GM23248 (cell line): ENCODE measurements at regions not wholly inside any gene's neighbourhood (a gene's known extent, or its start where the extent isn't known, plus 50 kb on each side); places are given as distances from the start of the nearest gene placed in this dataset.
A peak's percentile ranks its signal among the peaks of the same experiment; 100 is the strongest.

ENCODE experiments used
- DNase-seq: peaks from one replicate; pipeline ENCODE4 v3.0.0-alpha.2; 2015
- H2AFZ ChIP-seq: fragments of 200-600 bp; sonication (generic); 2 replicates; pipeline ENCODE4 v1.6.1; 2016; ENCODE audit warnings: antibody characterized with exemption
- H3F3A ChIP-seq: fragments of 200-600 bp; sonication (generic); 2 replicates; pipeline ENCODE4 v1.6.1; 2016; ENCODE audit warnings: mild to moderate bottlenecking, antibody characterized with exemption, mixed run types; ENCODE audit not compliant: insufficient read depth
- H3K27ac ChIP-seq: fragments of 200-600 bp; sonication (generic); 2 replicates; pipeline ENCODE4 v1.5.1; 2016; ENCODE audit warnings: mild to moderate bottlenecking
- H3K27me3 ChIP-seq: fragments of 200-600 bp; sonication (generic); replicated peaks from 2 replicates; pipeline ENCODE4 v1.6.1; 2016; ENCODE audit warnings: mild to moderate bottlenecking; ENCODE audit not compliant: insufficient read depth
- H3K36me3 ChIP-seq: fragments of 200-600 bp; sonication (generic); 2 replicates; pipeline ENCODE4 v1.6.1; 2016; ENCODE audit warnings: low read depth, mild to moderate bottlenecking
- H3K4me1 ChIP-seq: fragments of 200-600 bp; sonication (generic); 2 replicates; pipeline ENCODE4 v1.6.1; 2016; ENCODE audit warnings: mild to moderate bottlenecking; ENCODE audit not compliant: insufficient read depth
- H3K4me2 ChIP-seq: fragments of 200-600 bp; sonication (generic); one replicate; pipeline ENCODE4 v1.6.1; 2016; ENCODE audit warnings: mild to moderate bottlenecking; ENCODE audit not compliant: unreplicated experiment
- H3K4me3 ChIP-seq: fragments of 200-600 bp; sonication (generic); 2 replicates; pipeline ENCODE4 v1.5.1; 2016; ENCODE audit warnings: mild to moderate bottlenecking
- H3K79me2 ChIP-seq: fragments of 200-600 bp; sonication (generic); 2 replicates; pipeline ENCODE4 v1.6.1; 2016; ENCODE audit warnings: mild to moderate bottlenecking; ENCODE audit not compliant: insufficient read depth
- H3K9ac ChIP-seq: fragments of 200-600 bp; sonication (generic); 2 replicates; pipeline ENCODE4 v1.6.1; 2016; ENCODE audit warnings: mild to moderate bottlenecking
- H3K9me2 ChIP-seq: fragments of 200-600 bp; sonication (generic); 2 replicates; pipeline ENCODE4 v1.6.1; 2016; ENCODE audit warnings: mixed run types, mild to moderate bottlenecking, moderate library complexity; ENCODE audit not compliant: insufficient read depth
- H3K9me3 ChIP-seq: fragments of 200-600 bp; sonication (generic); one replicate; pipeline ENCODE4 v1.6.1; 2017; ENCODE audit warnings: low read depth
- H4K20me1 ChIP-seq: fragments of 200-600 bp; sonication (generic); 2 replicates; pipeline ENCODE4 v1.6.0; 2016; ENCODE audit not compliant: insufficient read depth
- EZH2 ChIP-seq: fragments of 200-600 bp; sonication (generic); IDR thresholded peaks from 2 replicates; pipeline ENCODE4 v1.6.1; 2018; ENCODE audit warnings: antibody characterized with exemption, mild to moderate bottlenecking; ENCODE audit not compliant: insufficient read depth, poor library complexity, severe bottlenecking
- EZH2phosphoT487 ChIP-seq: fragments of 200-600 bp; sonication (generic); IDR thresholded peaks from 2 replicates; pipeline ENCODE4 v1.6.1; 2018; ENCODE audit warnings: antibody characterized with exemption, moderate library complexity, mild to moderate bottlenecking, low read depth; ENCODE audit not compliant: insufficient read depth
- WGBS, 2 experiments: methylation state at CpG; one replicate each; pipeline ENCODE4 v1.1.6; 2015 to 2017; ENCODE audit warnings: low lambda C conversion rate in 2 of 2, low coverage in 1 of 2; ENCODE audit errors: missing lambda C conversion rate in 2 of 2; 5-methylcytosine and 5-hydroxymethylcytosine counted together
- in situ Hi-C: fragments of 300-500 bp; cut with MboI; formaldehyde crosslinking; loops from 2 replicates; pipeline ENCODE4 v1.15.0; 2020

GRCh38 chr1:234733427-234733826 is 123.4 kb upstream of the IRF2BP2 start:
- Histone ChIP-seq H4K20me1 (no peaks in the 10 kb centered on the region), H3K4me1 (peaks cover 17% of the 10 kb centered on the region), H3K9ac (no peak overlapping the region), H3K36me3 (no peaks in the 10 kb centered on the region), H3F3A (peaks cover 9% of the 10 kb centered on the region), H3K4me3 (no peak overlapping the region), H2AFZ (no peak overlapping the region), H3K9me3 (no peaks in the 10 kb centered on the region), H3K4me2 (no peak overlapping the region), H3K79me2 (no peaks in the 10 kb centered on the region), H3K9me2 (no peaks in the 10 kb centered on the region), H3K27ac (no peak overlapping the region), H3K27me3 (no peaks in the 10 kb centered on the region)
- TF ChIP-seq EZH2phosphoT487 = no peak
- no peak for TF ChIP-seq EZH2
- WGBS, 2 experiments = 97 to 98% methylated on average over 6 of the region's 6 CpGs
- no peak for DNase-seq
- in situ Hi-C loops = loop anchor here (25.0 kb wide), 1 partner anchor 246 kb away; the partner anchor contains the start of gene TARBP1

- 95 to 98% methylated on average over 16 of the region's 16 CpGs for WGBS, 2 experiments
- Histone ChIP-seq H4K20me1 (no peaks in the 10 kb centered on the region), H3K27me3 (no peaks in the 10 kb centered on the region), H3K79me2 (no peaks in the 10 kb centered on the region), H3K27ac (no peak overlapping the region), H3K4me2 (no peak overlapping the region), H3K4me3 (no peak overlapping the region), H3K36me3 (no peaks in the 10 kb centered on the region), H3K9ac (no peak overlapping the region), H3F3A (peaks cover 9% of the 10 kb centered on the region), H3K4me1 (peaks cover 17% of the 10 kb centered on the region), H3K9me3 (no peaks in the 10 kb centered on the region), H2AFZ (no peak overlapping the region), H3K9me2 (no peaks in the 10 kb centered on the region)
- no peak for DNase-seq
- no peak for TF ChIP-seq EZH2
- no peak for TF ChIP-seq EZH2phosphoT487
- in situ Hi-C loops = loop anchor here (25.0 kb wide), 1 partner anchor 246 kb away; the partner anchor contains the start of gene TARBP1
These were observed 122.9 kb upstream of the IRF2BP2 start for GRCh38 chr1:234732671-234733390.

- TF ChIP-seq EZH2phosphoT487 = no peak
- TF ChIP-seq EZH2 = no peak
- Histone ChIP-seq H3K27ac (peak overlapping the region; percentile 83), H3K4me2 (no peak overlapping the region), H3K9me3 (no peaks in the 10 kb centered on the region), H3K9ac (peak overlapping the region; percentile 53), H3F3A (peaks cover 9% of the 10 kb centered on the region), H2AFZ (no peak overlapping the region), H4K20me1 (no peaks in the 10 kb centered on the region), H3K36me3 (no peaks in the 10 kb centered on the region), H3K4me3 (no peak overlapping the region), H3K4me1 (peaks cover 17% of the 10 kb centered on the region), H3K9me2 (no peaks in the 10 kb centered on the region), H3K27me3 (no peaks in the 10 kb centered on the region), H3K79me2 (no peaks in the 10 kb centered on the region)
- DNase-seq = no peak
- 95 to 99% methylated on average over 9 of the region's 9 CpGs for WGBS, 2 experiments
- in situ Hi-C loops = loop anchor here (25.0 kb wide), 1 partner anchor 245 kb away; the partner anchor contains the start of gene TARBP1
These were observed 122.3 kb upstream of the IRF2BP2 start for GRCh38 chr1:234732260-234732659.

GRCh38 chr1:234731569-234732085 is 121.6 kb upstream of the IRF2BP2 start:
- WGBS, 2 experiments = 43 to 46% methylated on average over 10 of the region's 10 CpGs
- in situ Hi-C loops = loop anchor here (25.0 kb wide), 1 partner anchor 244 kb away; the partner anchor contains the start of gene TARBP1
- H2AFZ ChIP-seq = no peak overlapping the region; the same call in 1 of the 2 replicates
- H3K27me3 ChIP-seq = no peaks in the 10 kb centered on the region
- no peak overlapping the region for H3K4me3 ChIP-seq
- no peaks in the 10 kb centered on the region for H3K9me3 ChIP-seq
- TF ChIP-seq EZH2phosphoT487 (no peak), EZH2 (no peak)
- H4K20me1 ChIP-seq = no peaks in the 10 kb centered on the region
- no peaks in the 10 kb centered on the region for H3K79me2 ChIP-seq
- H3K36me3 ChIP-seq = no peaks in the 10 kb centered on the region
- H3K9me2 ChIP-seq = no peaks in the 10 kb centered on the region
- no peak overlapping the region for H3K4me2 ChIP-seq
- no peak for DNase-seq
- peak overlapping the region; percentile 53 for H3K9ac ChIP-seq
- peaks cover 9% of the 10 kb centered on the region for H3F3A ChIP-seq
- H3K27ac ChIP-seq = peak overlapping the region; percentile 83
- H3K4me1 ChIP-seq = peaks cover 17% of the 10 kb centered on the region
